GM12892 (cell line): ENCODE measurements at regions not wholly inside any gene's neighbourhood (a gene's known extent, or its start where the extent isn't known, plus 50 kb on each side); places are given as distances from the start of the nearest gene placed in this dataset.

ENCODE experiments used
- POLR2A ChIP-seq: IDR thresholded peaks from 2 replicates; pipeline ENCODE4 v1.6.1; 2011; ENCODE audit warnings: low read depth, low read length, control low read depth
- POLR2AphosphoS5 ChIP-seq: IDR thresholded peaks from 2 replicates; pipeline ENCODE4 v1.6.1; 2011; ENCODE audit warnings: low read depth, low read length, control low read depth
- TAF1 ChIP-seq: IDR thresholded peaks from 2 replicates; pipeline ENCODE4 v1.6.1; 2011; ENCODE audit warnings: low read depth, mild to moderate bottlenecking, control low read depth, low read length, borderline replicate concordance

DNA sequence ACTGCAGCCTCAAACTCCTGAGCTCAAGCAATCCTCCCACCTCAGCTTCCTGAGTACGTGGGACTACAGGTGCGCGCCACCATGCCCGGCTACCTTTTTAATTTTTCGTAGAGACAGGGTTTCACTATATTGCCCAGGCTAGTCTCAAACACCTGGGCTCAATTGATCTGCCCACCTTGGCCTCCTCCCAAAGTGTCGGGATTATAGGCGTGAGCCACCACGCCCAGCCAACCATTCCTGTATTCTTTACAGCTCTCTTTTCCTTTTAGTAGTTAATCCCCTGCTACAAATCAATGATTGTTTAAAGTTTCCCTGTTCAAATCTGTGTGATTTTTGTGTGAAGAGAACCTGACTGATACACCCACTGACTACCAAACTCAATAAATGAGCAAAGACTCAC is 75.4 kb upstream of the SVIL start:
- TF ChIP-seq POLR2A (no peak), TAF1 (no peak), POLR2AphosphoS5 (no peak)
